AG04450 (cell line): ENCODE measurements at regions not wholly inside any gene's neighbourhood (a gene's known extent, or its start where the extent isn't known, plus 50 kb on each side); places are given as distances from the start of the nearest gene placed in this dataset.

Experiments
- CTCF ChIA-PET: fragments of 300-600, 350-600 bp; formaldehyde crosslinking; extraction: SDS; loops from one replicate; lab custom pipeline; 2022; ENCODE audit warnings: antibody characterized with exemption, inconsistent platforms; lab: Charles Lee
- POLR2A ChIA-PET: fragments of 350-600 bp; formaldehyde crosslinking; extraction: SDS; loops from one replicate; lab custom pipeline; 2021; ENCODE audit warnings: antibody characterized with exemption, inconsistent platforms; lab: Yijun Ruan, JAX
- DNase-seq: peaks from one replicate; pipeline ENCODE4 v3.0.0-alpha.2; 2011; ENCODE audit warnings: low read depth, low spot score
- H3K27ac ChIP-seq: one replicate; pipeline ENCODE4 v1.5.1; 2012; ENCODE audit warnings: low read depth, low read length, control low read depth
- H3K27me3 ChIP-seq: one replicate; pipeline ENCODE4 v1.6.0; 2012; ENCODE audit warnings: low read length; ENCODE audit not compliant: control insufficient read depth, insufficient read depth
- H3K4me3 ChIP-seq: 2 replicates; pipeline ENCODE4 v1.5.1; 2011; ENCODE audit warnings: mild to moderate bottlenecking, low read depth, low read length, control low read depth
- H3K9me3 ChIP-seq: 2 replicates; pipeline ENCODE4 v1.5.1; 2012; ENCODE audit warnings: low read length; ENCODE audit not compliant: control insufficient read depth, insufficient read depth
- CTCF ChIP-seq: IDR thresholded peaks from 2 replicates; pipeline ENCODE4 v1.5.1; 2011; ENCODE audit warnings: low read depth, low read length, control low read depth, inconsistent platforms

- ChIA-PET CTCF (no interaction called here), POLR2A (no interaction called here)
- DNase-seq: no peak
- H3K9me3 ChIP-seq: no peaks in the 10 kb centered on the region
- no peak overlapping the region for H3K4me3 ChIP-seq
- no peaks in the 10 kb centered on the region for H3K27me3 ChIP-seq
- TF ChIP-seq CTCF: no peak
- H3K27ac ChIP-seq: no peak overlapping the region
These were observed 944.4 kb downstream of the PLA2G4A start for GRCh38 chr1:187773168-187773567.

DNA sequence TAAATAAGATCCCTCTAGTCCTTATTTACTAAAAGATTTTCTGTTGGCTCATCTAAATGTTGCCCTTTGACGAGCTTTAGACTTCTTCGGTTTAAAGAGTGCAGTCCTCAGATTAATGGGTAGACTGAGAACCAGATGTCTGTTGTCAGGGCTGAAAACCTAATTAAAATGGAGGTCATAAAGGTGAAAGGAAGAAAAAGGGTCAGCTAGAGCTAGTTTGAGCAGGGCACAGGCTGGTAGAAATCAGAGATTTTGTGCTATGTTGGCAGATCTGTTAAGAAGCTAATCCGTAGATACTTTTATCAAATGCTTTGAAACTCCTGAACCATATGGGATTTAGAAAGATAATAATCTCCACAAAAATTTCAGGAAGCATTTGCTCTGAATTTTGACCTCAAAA, 959.0 kb downstream of the PLA2G4A start:
- no peaks in the 10 kb centered on the region for H3K9me3 ChIP-seq
- TF ChIP-seq CTCF: no peak
- DNase-seq: no peak
- H3K27ac ChIP-seq: no peak overlapping the region
- ChIA-PET POLR2A (no interaction called here), CTCF (no interaction called here)
- no peaks in the 10 kb centered on the region for H3K27me3 ChIP-seq
- no peak overlapping the region for H3K4me3 ChIP-seq

DNA sequence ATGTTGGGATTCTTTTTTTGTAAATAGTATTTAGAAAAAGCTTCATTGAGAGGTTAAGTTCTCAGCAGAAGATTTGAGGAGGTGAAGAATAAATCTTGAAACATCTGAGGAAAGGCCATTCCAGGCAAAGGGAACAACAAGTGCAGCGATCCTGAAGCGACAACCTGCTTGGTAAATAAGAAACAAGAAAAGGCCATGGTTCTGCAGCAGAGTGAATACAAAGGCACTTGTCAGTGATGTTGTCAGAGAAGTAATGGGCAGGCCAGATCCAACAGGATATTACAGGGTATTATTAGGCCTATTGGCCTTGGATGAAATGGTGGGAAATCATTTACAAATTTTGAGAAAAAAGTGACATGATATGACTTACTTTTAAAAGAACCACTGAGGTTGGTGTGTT, 960.0 kb downstream of the PLA2G4A start:
- POLR2A ChIA-PET: no interaction called here
- CTCF ChIA-PET: no interaction called here
- no peak for DNase-seq

DNA sequence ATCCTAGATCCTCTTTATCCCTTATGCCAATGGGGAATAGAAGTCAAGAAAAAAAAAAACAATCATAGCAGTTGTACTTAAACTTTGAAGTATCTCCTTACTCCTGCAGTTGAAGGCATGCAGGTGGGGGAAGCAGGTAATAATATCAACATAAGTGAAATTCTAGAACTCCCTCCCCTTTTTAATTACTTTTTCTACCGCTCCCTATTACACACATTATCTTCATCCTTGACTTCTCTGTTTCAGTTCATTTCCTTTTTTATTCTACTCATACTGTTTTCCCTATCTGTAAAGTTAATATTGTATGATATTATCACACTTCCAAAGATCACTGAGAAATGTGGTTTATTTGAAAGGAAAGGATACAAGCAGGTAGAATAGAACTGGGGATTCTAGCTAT, 962.0 kb downstream of the PLA2G4A start:
- Histone ChIP-seq H3K9me3 (no peaks in the 10 kb centered on the region), H3K27ac (no peak overlapping the region), H3K4me3 (no peak overlapping the region), H3K27me3 (no peaks in the 10 kb centered on the region)
- ChIA-PET POLR2A (no interaction called here), CTCF (no interaction called here)
- no peak for DNase-seq
- no peak for TF ChIP-seq CTCF

More for the DNA sequence above, 960.0 kb downstream of the PLA2G4A start:
- Histone ChIP-seq H3K27me3 (no peaks in the 10 kb centered on the region), H3K4me3 (no peak overlapping the region), H3K9me3 (no peaks in the 10 kb centered on the region), H3K27ac (no peak overlapping the region)
- no peak for TF ChIP-seq CTCF

- Histone ChIP-seq H3K27ac (no peak overlapping the region), H3K27me3 (no peaks in the 10 kb centered on the region), H3K4me3 (no peak overlapping the region), H3K9me3 (no peaks in the 10 kb centered on the region)
- ChIA-PET POLR2A (no interaction called here), CTCF (no interaction called here)
- no peak for DNase-seq
- no peak for TF ChIP-seq CTCF
These were observed 965.8 kb downstream of the PLA2G4A start for GRCh38 chr1:187794561-187794960.
